ENCODE measurements at regions not wholly inside any gene's neighbourhood (a gene's known extent, or its start where the extent isn't known, plus 50 kb on each side); places are given as distances from the start of the nearest gene placed in this dataset.

GRCh38 chr10:58918887-58919286 is 257.6 kb upstream of the PHYHIPL start:
- DNase-seq (no peak), ATAC-seq (no peak)
- no peaks in the 10 kb centered on the region for H3K9me3 Mint-ChIP-seq
- H3K4me3 Mint-ChIP-seq = no peak overlapping the region
- H3K27me3 Mint-ChIP-seq = no peaks in the 10 kb centered on the region
- no peaks in the 10 kb centered on the region for H3K4me1 Mint-ChIP-seq
- no peaks in the 10 kb centered on the region for H3K36me3 Mint-ChIP-seq (ENCODE audit: low read depth)
- no peak overlapping the region for H3K27ac Mint-ChIP-seq

DNA sequence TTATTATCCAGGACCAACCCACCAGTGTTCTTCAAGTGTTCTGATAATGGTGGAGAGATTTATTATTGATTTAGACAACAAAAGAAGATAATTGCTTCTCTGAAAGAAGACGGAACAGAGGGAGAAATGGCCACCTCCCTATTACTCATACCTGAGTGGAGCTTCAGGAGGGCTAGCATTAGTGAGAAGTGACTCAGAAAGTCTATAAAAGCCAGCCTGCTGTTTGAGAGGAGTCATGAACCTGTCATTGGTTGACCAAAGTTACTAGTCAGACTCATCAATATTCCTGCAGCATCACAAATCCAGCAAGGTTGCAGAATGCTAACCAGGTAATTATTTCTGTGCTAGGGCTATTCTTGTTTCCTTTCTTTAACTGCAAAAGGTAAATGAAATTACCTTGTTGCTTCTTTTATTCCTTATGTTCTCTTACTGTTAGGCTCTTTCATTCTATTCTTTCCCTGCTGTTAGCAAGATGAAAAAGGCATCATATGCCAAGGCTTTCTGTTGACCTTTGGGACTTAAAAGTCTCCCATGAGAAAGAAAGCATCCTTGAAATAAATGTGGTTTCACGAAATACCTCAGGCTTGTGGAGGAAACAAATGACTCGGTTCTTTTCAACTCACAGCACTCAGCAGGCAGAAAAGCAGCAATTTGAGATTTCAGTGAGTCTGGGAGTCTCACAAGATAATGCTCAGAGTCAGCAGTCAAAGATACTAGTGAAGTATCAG is 256.4 kb upstream of the PHYHIPL start:
- Mint-ChIP-seq H3K4me3 (no peak overlapping the region), H3K27me3 (no peaks in the 10 kb centered on the region), H3K36me3 (ENCODE audit: low read depth) (no peaks in the 10 kb centered on the region), H3K4me1 (no peaks in the 10 kb centered on the region), H3K27ac (no peak overlapping the region), H3K9me3 (no peaks in the 10 kb centered on the region)
- ATAC-seq (no peak), DNase-seq (no peak)

GRCh38 chr10:58920655-58921003 is 255.8 kb upstream of the PHYHIPL start:
- Mint-ChIP-seq H3K9me3 (no peaks in the 10 kb centered on the region), H3K27ac (no peak overlapping the region), H3K27me3 (no peaks in the 10 kb centered on the region), H3K4me3 (no peak overlapping the region), H3K36me3 (ENCODE audit: low read depth) (no peaks in the 10 kb centered on the region), H3K4me1 (no peaks in the 10 kb centered on the region)
- DNase-seq (no peak), ATAC-seq (no peak)

- Mint-ChIP-seq H3K4me3 (no peak overlapping the region), H3K4me1 (no peaks in the 10 kb centered on the region), H3K27ac (no peak overlapping the region), H3K36me3 (ENCODE audit: low read depth) (no peaks in the 10 kb centered on the region), H3K27me3 (no peaks in the 10 kb centered on the region), H3K9me3 (peaks cover 3% of the 10 kb centered on the region)
- DNase-seq (no peak), ATAC-seq (no peak)
Observed at GRCh38 chr10:58921421-58921855, 255.0 kb upstream of the PHYHIPL start.

- Mint-ChIP-seq H3K9me3 (peaks cover 16% of the 10 kb centered on the region), H3K4me1 (no peaks in the 10 kb centered on the region), H3K27me3 (no peaks in the 10 kb centered on the region), H3K36me3 (ENCODE audit: low read depth) (no peaks in the 10 kb centered on the region), H3K4me3 (no peak overlapping the region), H3K27ac (no peak overlapping the region)
- ATAC-seq = no peak
- DNase-seq = no peak
Observed at GRCh38 chr10:58925381-58925780, 251.1 kb upstream of the PHYHIPL start.

DNA sequence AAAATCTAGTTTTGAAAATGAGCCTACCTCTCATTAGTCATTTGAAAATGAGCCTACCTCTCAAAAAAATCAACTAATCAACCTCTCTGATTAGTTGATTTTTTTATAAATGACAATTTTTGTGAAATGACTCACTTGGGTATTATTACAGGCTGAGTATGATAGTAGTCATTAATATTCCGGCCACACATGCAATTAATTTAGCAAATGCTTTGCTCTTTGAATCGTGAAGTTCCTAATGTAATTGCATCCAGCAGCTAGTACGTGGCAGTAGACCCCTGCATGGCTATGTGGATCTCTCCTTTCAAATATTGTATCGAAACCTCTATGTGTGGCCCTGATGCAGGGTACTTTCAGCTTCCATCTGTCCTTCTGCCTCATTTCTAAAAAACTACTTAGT is 245.9 kb upstream of the PHYHIPL start:
- no peak overlapping the region for H3K4me3 Mint-ChIP-seq
- H3K4me1 Mint-ChIP-seq = no peaks in the 10 kb centered on the region
- no peaks in the 10 kb centered on the region for H3K36me3 Mint-ChIP-seq (ENCODE audit: low read depth)
- peaks cover 23% of the 10 kb centered on the region for H3K9me3 Mint-ChIP-seq
- H3K27ac Mint-ChIP-seq = no peak overlapping the region
- peaks cover 1% of the 10 kb centered on the region for H3K27me3 Mint-ChIP-seq
- DNase-seq (no peak), ATAC-seq (no peak)

DNA sequence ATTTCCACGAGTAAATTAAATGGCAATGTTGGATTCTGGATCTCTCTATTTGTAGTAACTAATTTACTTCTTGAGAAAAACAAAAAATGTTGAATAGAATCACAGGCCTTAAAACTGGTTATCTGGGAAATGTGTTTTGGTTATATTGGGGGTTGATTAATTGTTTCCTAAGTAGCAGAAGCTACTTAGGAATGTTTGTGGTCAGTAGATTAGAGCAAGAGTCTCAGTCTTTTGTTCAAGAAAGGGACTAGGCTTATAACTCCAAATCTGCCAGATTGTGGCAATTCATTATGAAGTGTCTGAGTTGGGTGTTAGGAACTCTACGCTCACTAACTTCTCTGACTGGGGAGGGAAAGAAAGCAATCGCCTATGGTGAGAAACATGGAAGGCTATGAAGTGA is 244.3 kb upstream of the PHYHIPL start:
- no peak for ATAC-seq
- Mint-ChIP-seq H3K4me1 (no peaks in the 10 kb centered on the region), H3K9me3 (peaks cover 16% of the 10 kb centered on the region), H3K27ac (no peak overlapping the region), H3K4me3 (no peak overlapping the region), H3K36me3 (ENCODE audit: low read depth) (no peaks in the 10 kb centered on the region), H3K27me3 (peaks cover 1% of the 10 kb centered on the region)
- no peak for DNase-seq

DNA sequence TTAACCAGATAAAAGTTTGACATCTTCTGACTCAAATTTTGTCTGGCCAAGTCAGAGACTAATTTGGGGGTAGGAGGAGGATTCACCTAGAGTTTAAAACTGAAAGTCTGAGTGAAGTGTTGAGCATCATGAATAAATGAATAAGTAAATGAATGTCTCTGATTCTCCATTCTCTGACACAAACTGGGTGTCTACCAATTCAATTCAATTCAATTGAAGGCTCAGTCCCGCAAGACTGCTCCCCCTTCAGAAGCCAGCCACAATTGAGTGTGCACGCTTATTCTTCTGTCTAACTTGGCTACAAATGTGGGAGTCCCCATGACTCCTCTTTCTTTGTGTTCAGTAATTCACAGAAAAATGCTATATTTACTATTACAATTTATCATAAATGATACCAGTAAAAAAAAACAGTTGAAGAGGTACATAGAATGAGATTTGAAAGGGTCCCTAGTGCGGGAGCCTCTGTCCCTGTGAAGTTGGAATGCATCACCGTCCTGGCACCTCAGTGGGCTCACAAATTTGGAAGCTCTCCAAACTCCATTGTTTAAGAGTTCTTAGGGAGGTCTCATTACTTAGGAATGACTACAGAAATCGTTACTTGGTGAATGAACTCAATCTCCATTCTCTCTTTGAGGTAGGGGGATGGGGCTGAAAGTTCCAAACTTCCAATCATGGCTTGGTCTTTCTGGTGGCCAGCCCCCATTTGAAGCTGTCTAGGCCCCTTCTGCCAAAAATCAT is 243.7 kb upstream of the PHYHIPL start:
- Mint-ChIP-seq H3K36me3 (ENCODE audit: low read depth) (no peaks in the 10 kb centered on the region), H3K27me3 (peaks cover 1% of the 10 kb centered on the region), H3K9me3 (peaks cover 13% of the 10 kb centered on the region), H3K4me3 (no peak overlapping the region), H3K27ac (no peak overlapping the region), H3K4me1 (no peaks in the 10 kb centered on the region)
- no peak for DNase-seq
- no peak for ATAC-seq

DNA sequence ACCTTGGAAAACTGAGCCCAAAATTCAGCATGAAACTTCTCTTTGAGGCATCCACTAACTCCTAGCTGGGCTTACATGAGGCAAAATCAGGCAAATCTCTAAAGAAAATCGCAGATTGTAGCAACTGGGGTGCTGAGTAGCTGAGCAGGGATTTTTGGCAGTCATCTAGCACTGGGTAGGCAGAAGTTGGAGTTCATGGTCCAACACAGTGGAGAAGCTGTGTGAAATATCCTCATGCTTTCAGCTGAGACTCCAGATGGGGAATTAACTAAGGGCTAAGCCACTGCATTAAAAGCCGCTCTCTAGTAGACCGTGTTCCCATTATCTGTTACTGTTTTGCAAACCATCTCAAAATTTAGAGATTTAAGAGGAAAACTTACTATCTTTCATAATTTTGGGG is 240.1 kb upstream of the PHYHIPL start:
- Mint-ChIP-seq H3K27me3 (peaks cover 1% of the 10 kb centered on the region), H3K36me3 (ENCODE audit: low read depth) (no peaks in the 10 kb centered on the region), H3K9me3 (peaks cover 10% of the 10 kb centered on the region), H3K4me1 (no peaks in the 10 kb centered on the region), H3K27ac (no peak overlapping the region), H3K4me3 (no peak overlapping the region)
- ATAC-seq = no peak
- no peak for DNase-seq

- H3K4me3 Mint-ChIP-seq = no peak overlapping the region
- no peaks in the 10 kb centered on the region for H3K36me3 Mint-ChIP-seq (ENCODE audit: low read depth)
- ATAC-seq (no peak), DNase-seq (no peak)
- H3K27me3 Mint-ChIP-seq = peaks cover 1% of the 10 kb centered on the region
- no peaks in the 10 kb centered on the region for H3K4me1 Mint-ChIP-seq
- H3K9me3 Mint-ChIP-seq = peaks cover 10% of the 10 kb centered on the region
- no peak overlapping the region for H3K27ac Mint-ChIP-seq
Observed at GRCh38 chr10:58937423-58937822, 239.0 kb upstream of the PHYHIPL start.

GRCh38 chr10:58942724-58943123 is 233.7 kb upstream of the PHYHIPL start:
- no peak for DNase-seq
- H3K27ac Mint-ChIP-seq = no peak overlapping the region
- H3K36me3 Mint-ChIP-seq (ENCODE audit: low read depth) = no peaks in the 10 kb centered on the region
- H3K4me3 Mint-ChIP-seq = no peak overlapping the region
- no peaks in the 10 kb centered on the region for H3K27me3 Mint-ChIP-seq
- no peak for ATAC-seq
- H3K4me1 Mint-ChIP-seq = no peaks in the 10 kb centered on the region
- H3K9me3 Mint-ChIP-seq = no peaks in the 10 kb centered on the region

DNA sequence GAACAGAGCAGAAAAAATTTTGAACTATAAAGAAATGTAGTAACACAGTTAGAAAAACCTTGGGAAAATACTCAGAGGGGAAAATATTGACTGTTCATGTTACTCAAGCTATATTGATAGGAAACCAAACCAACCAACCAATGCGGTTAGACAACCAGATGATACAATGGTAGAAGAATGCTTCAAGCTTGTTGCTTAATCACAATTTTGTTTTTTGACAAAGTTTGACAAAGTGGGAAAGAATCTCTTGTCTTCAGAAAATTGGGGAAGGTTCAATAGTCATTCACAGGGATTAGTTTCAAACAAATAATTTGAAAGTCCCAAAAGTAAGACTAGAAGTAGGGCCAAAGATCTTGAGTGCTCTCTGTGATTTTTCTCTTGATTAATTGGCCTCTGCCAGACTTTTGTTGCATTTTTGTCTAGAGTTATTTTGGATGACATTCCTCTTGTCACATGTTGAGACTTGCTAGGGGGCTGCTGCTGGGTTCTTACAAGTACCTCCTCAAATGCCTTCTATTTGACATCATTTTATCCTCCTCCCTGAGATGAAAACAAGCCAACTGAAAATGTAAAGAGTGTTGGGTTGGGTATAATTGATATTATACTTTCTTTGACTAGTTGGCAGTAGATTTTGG is 233.1 kb upstream of the PHYHIPL start:
- H3K27ac Mint-ChIP-seq = no peak overlapping the region
- no peak overlapping the region for H3K4me3 Mint-ChIP-seq
- ATAC-seq = no peak
- no peaks in the 10 kb centered on the region for H3K36me3 Mint-ChIP-seq (ENCODE audit: low read depth)
- DNase-seq = no peak
- H3K4me1 Mint-ChIP-seq = no peaks in the 10 kb centered on the region
- no peaks in the 10 kb centered on the region for H3K27me3 Mint-ChIP-seq
- no peaks in the 10 kb centered on the region for H3K9me3 Mint-ChIP-seq

DNA sequence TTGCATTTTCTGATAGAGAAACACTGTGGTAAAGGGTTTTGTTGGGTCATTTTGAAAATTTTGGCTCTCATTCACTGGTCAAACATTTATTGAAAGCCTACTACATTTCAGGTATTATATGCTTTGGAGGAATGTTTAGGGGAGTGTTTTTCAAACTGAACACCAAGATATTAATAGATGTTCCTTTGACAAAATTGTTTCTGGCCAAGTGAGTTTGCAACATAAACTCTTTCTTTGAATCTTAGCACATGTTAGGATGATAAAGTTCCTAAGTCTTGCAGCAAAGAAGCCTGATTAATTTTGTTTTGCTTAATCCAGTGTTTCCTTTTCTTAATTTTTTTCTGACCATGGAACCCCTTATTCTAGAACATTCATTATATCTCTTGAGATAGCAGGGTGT is 232.5 kb upstream of the PHYHIPL start:
- no peak overlapping the region for H3K4me3 Mint-ChIP-seq
- H3K27me3 Mint-ChIP-seq = no peaks in the 10 kb centered on the region
- H3K36me3 Mint-ChIP-seq (ENCODE audit: low read depth) = no peaks in the 10 kb centered on the region
- ATAC-seq (no peak), DNase-seq (no peak)
- H3K9me3 Mint-ChIP-seq = no peaks in the 10 kb centered on the region
- H3K27ac Mint-ChIP-seq = no peak overlapping the region
- no peaks in the 10 kb centered on the region for H3K4me1 Mint-ChIP-seq

DNA sequence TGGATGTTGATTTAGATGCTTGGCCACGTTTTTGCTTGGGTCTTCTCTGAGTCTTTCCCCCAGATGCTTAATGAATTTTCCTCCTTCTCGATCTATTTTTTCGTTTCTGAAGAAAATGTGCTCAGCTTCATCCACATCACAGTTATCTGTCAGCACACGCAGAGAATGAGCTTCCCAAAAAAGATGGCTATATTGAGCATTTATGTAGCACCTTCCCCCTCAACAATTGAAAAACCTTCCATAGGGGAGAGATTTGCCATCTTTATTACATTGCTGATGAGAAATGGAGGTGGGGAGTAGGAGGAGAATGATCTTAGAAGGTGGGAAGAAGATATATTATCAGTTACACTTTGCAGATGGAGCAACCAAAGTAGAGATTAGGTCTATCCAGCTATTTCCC is 228.1 kb upstream of the PHYHIPL start:
- Mint-ChIP-seq H3K4me1 (no peaks in the 10 kb centered on the region), H3K27ac (no peak overlapping the region), H3K27me3 (peaks cover 3% of the 10 kb centered on the region), H3K4me3 (no peak overlapping the region), H3K36me3 (ENCODE audit: low read depth) (no peaks in the 10 kb centered on the region), H3K9me3 (no peaks in the 10 kb centered on the region)
- no peak for ATAC-seq
- DNase-seq = no peak

- Mint-ChIP-seq H3K9me3 (no peaks in the 10 kb centered on the region), H3K4me3 (no peak overlapping the region), H3K27me3 (peaks cover 3% of the 10 kb centered on the region), H3K4me1 (no peaks in the 10 kb centered on the region), H3K36me3 (ENCODE audit: low read depth) (no peaks in the 10 kb centered on the region), H3K27ac (no peak overlapping the region)
- ATAC-seq = no peak
- DNase-seq = no peak
Observed at GRCh38 chr10:58950618-58951017, 225.8 kb upstream of the PHYHIPL start.

All from activated naive CD8-positive, alpha-beta T cell treated with anti-CD3 and anti-CD28 coated beads, Interleukin-2, amount 50 U/mL, for 24 hours (primary cell).